GM12878 (cell line): ENCODE measurements at regions not wholly inside any gene's neighbourhood (a gene's known extent, or its start where the extent isn't known, plus 50 kb on each side); places are given as distances from the start of the nearest gene placed in this dataset.

Experiments
- ATAC-seq: fragments of 200-7000 bp; cut with Tn5 transposase; 3 replicates; pipeline ENCODE4 v1.9.1; 2020; ENCODE audit warnings: mild to moderate bottlenecking, moderate library complexity
- BruUV-seq: library from RNA; stranded (reverse); fragments of 400-500 nt; replicated peaks from 2 replicates; lab custom pipeline; 2021; lab: Mats Ljungman, UMichigan
- CTCF ChIA-PET: fragments of 300-600 bp; sonication (Branson Sonifier 250); formaldehyde crosslinking; extraction: SDS; loops from one replicate; lab custom pipeline; 2021; ENCODE audit warnings: inconsistent platforms; lab: Yijun Ruan, JAX
- POLR2A ChIA-PET: fragments of 350-600 bp; formaldehyde crosslinking; extraction: SDS; loops from one replicate; lab custom pipeline; 2021; ENCODE audit warnings: inconsistent platforms; lab: Charles Lee
- RAD21 ChIA-PET: fragments of 300-600 bp; sonication (Branson Sonifier 250); formaldehyde crosslinking; loops from one replicate; lab custom pipeline; 2023; ENCODE audit warnings: antibody characterized with exemption; ENCODE audit not compliant: unreplicated experiment; lab: Charles Lee
- SMC1A ChIA-PET: fragments of 300-600 bp; sonication (Branson Sonifier 250); formaldehyde crosslinking; loops from one replicate; lab custom pipeline; 2023; ENCODE audit not compliant: unreplicated experiment, uncharacterized antibody; lab: Charles Lee
- DNase-seq: peaks from one replicate; pipeline ENCODE4 v3.0.0-alpha.2; 2011; ENCODE audit warnings: low read depth, low spot score
- FAIRE-seq: peaks from 3 replicates; lab custom pipeline; 2011; peaks lifted over from hg19 to GRCh38; lab: Jason Lieb, UNC
- H2AFZ ChIP-seq: 2 replicates; pipeline ENCODE4 v1.6.0; 2011; ENCODE audit warnings: low read depth, low read length, control low read depth; ENCODE audit not compliant: control insufficient read depth
- H3K27ac ChIP-seq: 2 replicates; pipeline ENCODE4 v1.5.1; 2011; ENCODE audit warnings: control low read depth; ENCODE audit not compliant: control insufficient read depth, insufficient read depth
- H3K27me3 ChIP-seq, 2 experiments: replicated peaks in 1 of 2; 2 replicates each; pipeline versions ENCODE4 v1.6.0 to v1.6.1; 2011; ENCODE audit warnings: low read length in 1 of 2; ENCODE audit not compliant: control insufficient read depth in 2 of 2, insufficient read depth in 2 of 2
- H3K36me3 ChIP-seq, 2 experiments: 2 replicates each; pipeline ENCODE4 v1.5.1; 2011; ENCODE audit warnings: low read length in 1 of 2; ENCODE audit not compliant: control insufficient read depth in 2 of 2, insufficient read depth in 2 of 2
- H3K4me1 ChIP-seq: 2 replicates; pipeline ENCODE4 v1.6.1; 2011; ENCODE audit warnings: mild to moderate bottlenecking, low read length, moderate library complexity, mixed read lengths; ENCODE audit not compliant: control insufficient read depth, insufficient read depth
- H3K4me2 ChIP-seq: 2 replicates; pipeline ENCODE4 v1.6.0; 2011; ENCODE audit warnings: control low read depth; ENCODE audit not compliant: control insufficient read depth, insufficient read depth
- H3K4me3 ChIP-seq: fragments of 200-600 bp; sonication (generic); 2 replicates; pipeline ENCODE4 v1.5.1; 2016
- H3K79me2 ChIP-seq: 2 replicates; pipeline ENCODE4 v1.6.0; 2011; ENCODE audit warnings: low read length; ENCODE audit not compliant: control insufficient read depth, insufficient read depth
- H3K9ac ChIP-seq: 2 replicates; pipeline ENCODE4 v1.8.0; 2011; ENCODE audit warnings: low read length, control low read depth, mixed read lengths; ENCODE audit not compliant: control insufficient read depth, insufficient read depth
- H3K9me3 ChIP-seq: replicated peaks from 3 replicates; pipeline ENCODE4 v1.5.1; 2011; ENCODE audit warnings: mild to moderate bottlenecking, low read length; ENCODE audit not compliant: control insufficient read depth, insufficient read depth
- H4K20me1 ChIP-seq: 2 replicates; pipeline ENCODE4 v1.6.0; 2011; ENCODE audit not compliant: control insufficient read depth, insufficient read depth
- GABPA ChIP-seq: IDR thresholded peaks from 2 replicates; pipeline ENCODE4 v1.6.1; 2014; ENCODE audit warnings: antibody characterized with exemption, low read depth, mild to moderate bottlenecking, inconsistent platforms
- KLF5 ChIP-seq: fragments of 450-650 bp; IDR thresholded peaks from 2 replicates; pipeline ENCODE4 v1.6.1; 2014; ENCODE audit warnings: mild to moderate bottlenecking; ENCODE audit not compliant: partially characterized antibody
- MYB ChIP-seq: fragments of 150-350 bp; IDR thresholded peaks from 2 replicates; pipeline ENCODE4 v1.6.1; 2014; ENCODE audit warnings: mild to moderate bottlenecking, low read depth, low read length, borderline replicate concordance
- NBN ChIP-seq: fragments of 450-650 bp; IDR thresholded peaks from 2 replicates; pipeline ENCODE4 v1.6.1; 2016
- NR2C2 ChIP-seq: IDR thresholded peaks from 2 replicates; pipeline ENCODE4 v1.6.1; 2011; ENCODE audit warnings: borderline replicate concordance, low read depth; ENCODE audit not compliant: control insufficient read depth, insufficient read length
- NR2F1 ChIP-seq: fragments of 450-650 bp; conservative IDR thresholded peaks from 2 replicates; pipeline ENCODE4 v1.6.1; 2017; ENCODE audit warnings: mild to moderate bottlenecking
- RUNX3 ChIP-seq: IDR thresholded peaks from 2 replicates; pipeline ENCODE4 v1.6.1; 2012; ENCODE audit warnings: low read length, inconsistent platforms
- TBL1XR1 ChIP-seq: IDR thresholded peaks from 2 replicates; pipeline ENCODE4 v1.6.1; 2012; ENCODE audit warnings: low read depth, low read length, improper control_type of control experiment
- WGBS: methylation state at CpG from one replicate; pipeline ENCODE4 v1.1.6; 2016; ENCODE audit warnings: low lambda C conversion rate; ENCODE audit not compliant: insufficient replicate concordance, insufficient coverage; ENCODE audit errors: missing lambda C conversion rate; 5-methylcytosine and 5-hydroxymethylcytosine counted together
- in situ Hi-C: fragments of 300-500 bp; cut with MboI; formaldehyde crosslinking; loops from 9 replicates; pipeline ENCODE4 v1.14.3; 2018; ENCODE audit warnings: mixed read lengths
- intact Hi-C: fragments of 100-400 bp; cut with micrococcal nuclease; formaldehyde crosslinking; loops from one replicate; pipeline ENCODE4 v1.14.2; 2022; ENCODE audit not compliant: unreplicated experiment
- TF ChIP-seq, protein P1 (sequence below): fragments of 450-650 bp; formaldehyde crosslinking; IDR thresholded peaks from 2 replicates; pipeline ENCODE4 v1.5.0; 2022; ENCODE audit warnings: mild to moderate bottlenecking, missing genetic modification characterization
- TF ChIP-seq, protein P2 (sequence below): fragments of 450-650 bp; IDR thresholded peaks from 2 replicates; pipeline ENCODE4 v1.6.1; 2016; ENCODE audit warnings: mild to moderate bottlenecking

DNA sequence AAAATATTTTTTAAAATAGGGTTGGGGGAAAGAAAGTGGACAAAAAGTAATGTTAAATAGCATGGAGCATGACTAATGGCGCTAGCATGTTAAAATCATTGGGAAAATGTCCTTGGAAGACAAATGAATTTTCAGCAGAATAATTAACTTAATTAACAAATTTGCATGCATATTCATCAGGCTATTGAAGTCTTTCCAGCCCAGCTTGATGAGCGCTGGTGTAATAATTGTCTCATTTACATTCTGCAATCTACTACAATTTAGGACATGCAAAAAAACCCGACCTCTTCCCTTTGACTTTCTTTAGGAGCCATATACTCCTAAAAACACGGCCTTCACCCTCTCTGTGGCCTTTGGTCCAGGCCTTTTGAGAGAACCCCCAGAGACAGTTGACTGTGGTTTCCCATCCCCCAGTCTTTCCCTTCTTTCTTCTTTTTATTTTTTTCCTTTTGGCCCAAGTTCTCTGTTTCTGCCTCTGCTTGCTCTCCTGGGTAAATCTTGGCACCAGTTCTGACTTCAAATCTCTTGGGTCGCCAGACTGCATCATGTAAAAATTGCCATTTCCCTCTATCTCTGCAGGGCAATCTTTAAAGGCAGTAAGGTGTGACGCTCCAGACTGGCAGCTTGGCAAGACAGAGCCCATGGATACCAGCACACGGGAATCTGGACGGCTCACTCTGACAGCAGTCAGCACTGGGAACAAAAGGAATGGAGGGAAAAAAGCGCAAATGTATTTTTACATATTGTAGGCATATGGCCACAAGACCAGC, 105.5 kb downstream of the NEUROD6 start:
- Histone ChIP-seq H3K27ac (no peak overlapping the region), H3K4me2 (no peak overlapping the region), H3K79me2 (no peaks in the 10 kb centered on the region), H3K9ac (no peak overlapping the region), H3K36me3 (no peaks in the 10 kb centered on the region), H3K4me3 (no peak overlapping the region), H3K9me3 (no peaks in the 10 kb centered on the region), H3K4me1 (no peaks in the 10 kb centered on the region), H2AFZ (no peak overlapping the region), H3K27me3 (no peaks in the 10 kb centered on the region), H4K20me1 (no peaks in the 10 kb centered on the region)
- no peak for DNase-seq
- FAIRE-seq = no peak
- 34% methylated on average over 9 of the region's 9 CpGs for WGBS
- BruUV-seq = no TSS peak
- intact Hi-C loops (no loop called here), in situ Hi-C loops (no loop called here)
- TF ChIP-seq NBN (no peak), GABPA (no peak), MYB (no peak), RUNX3 (no peak), TBL1XR1 (no peak), NR2F1 (no peak), NR2C2 (no peak), KLF5 (no peak)
- TF ChIP-seq, protein P1, sequence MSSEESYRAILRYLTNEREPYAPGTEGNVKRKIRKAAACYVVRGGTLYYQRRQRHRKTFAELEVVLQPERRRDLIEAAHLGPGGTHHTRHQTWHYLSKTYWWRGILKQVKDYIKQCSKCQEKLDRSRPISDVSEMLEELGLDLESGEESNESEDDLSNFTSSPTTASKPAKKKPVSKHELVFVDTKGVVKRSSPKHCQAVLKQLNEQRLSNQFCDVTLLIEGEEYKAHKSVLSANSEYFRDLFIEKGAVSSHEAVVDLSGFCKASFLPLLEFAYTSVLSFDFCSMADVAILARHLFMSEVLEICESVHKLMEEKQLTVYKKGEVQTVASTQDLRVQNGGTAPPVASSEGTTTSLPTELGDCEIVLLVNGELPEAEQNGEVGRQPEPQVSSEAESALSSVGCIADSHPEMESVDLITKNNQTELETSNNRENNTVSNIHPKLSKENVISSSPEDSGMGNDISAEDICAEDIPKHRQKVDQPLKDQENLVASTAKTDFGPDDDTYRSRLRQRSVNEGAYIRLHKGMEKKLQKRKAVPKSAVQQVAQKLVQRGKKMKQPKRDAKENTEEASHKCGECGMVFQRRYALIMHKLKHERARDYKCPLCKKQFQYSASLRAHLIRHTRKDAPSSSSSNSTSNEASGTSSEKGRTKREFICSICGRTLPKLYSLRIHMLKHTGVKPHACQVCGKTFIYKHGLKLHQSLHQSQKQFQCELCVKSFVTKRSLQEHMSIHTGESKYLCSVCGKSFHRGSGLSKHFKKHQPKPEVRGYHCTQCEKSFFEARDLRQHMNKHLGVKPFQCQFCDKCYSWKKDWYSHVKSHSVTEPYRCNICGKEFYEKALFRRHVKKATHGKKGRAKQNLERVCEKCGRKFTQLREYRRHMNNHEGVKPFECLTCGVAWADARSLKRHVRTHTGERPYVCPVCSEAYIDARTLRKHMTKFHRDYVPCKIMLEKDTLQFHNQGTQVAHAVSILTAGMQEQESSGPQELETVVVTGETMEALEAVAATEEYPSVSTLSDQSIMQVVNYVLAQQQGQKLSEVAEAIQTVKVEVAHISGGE (CRISPR knock-in tag) = no peak
- TF ChIP-seq, protein P2, sequence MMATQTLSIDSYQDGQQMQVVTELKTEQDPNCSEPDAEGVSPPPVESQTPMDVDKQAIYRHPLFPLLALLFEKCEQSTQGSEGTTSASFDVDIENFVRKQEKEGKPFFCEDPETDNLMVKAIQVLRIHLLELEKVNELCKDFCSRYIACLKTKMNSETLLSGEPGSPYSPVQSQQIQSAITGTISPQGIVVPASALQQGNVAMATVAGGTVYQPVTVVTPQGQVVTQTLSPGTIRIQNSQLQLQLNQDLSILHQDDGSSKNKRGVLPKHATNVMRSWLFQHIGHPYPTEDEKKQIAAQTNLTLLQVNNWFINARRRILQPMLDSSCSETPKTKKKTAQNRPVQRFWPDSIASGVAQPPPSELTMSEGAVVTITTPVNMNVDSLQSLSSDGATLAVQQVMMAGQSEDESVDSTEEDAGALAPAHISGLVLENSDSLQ = no peak
- ChIA-PET CTCF (no interaction called here), RAD21 (no interaction called here), POLR2A (no interaction called here), SMC1A (no interaction called here)
- no peak for ATAC-seq
